Subcutaneous abdominal adipose tissue (tissue), 5 donors: ENCODE measurements at regions not wholly inside any gene's neighbourhood (a gene's known extent, or its start where the extent isn't known, plus 50 kb on each side); places are given as distances from the start of the nearest gene placed in this dataset.

ENCODE experiments used
- H3K27ac ChIP-seq: one replicate; pipeline ENCODE4 v1.7.0; 2013; ENCODE audit warnings: low read depth, mild to moderate bottlenecking, inconsistent platforms, low read length, moderate library complexity
- H3K27me3 ChIP-seq, 5 donors: one replicate each; pipeline ENCODE4 v1.7.0; 2013; ENCODE audit warnings: low read length in 5 of 5, inconsistent platforms in 1 of 5; ENCODE audit not compliant: control insufficient read depth in 5 of 5, insufficient read depth in 4 of 5
- H3K36me3 ChIP-seq, 5 donors: one replicate each; pipeline ENCODE4 v1.7.0; 2013; ENCODE audit warnings: low read length in 5 of 5; ENCODE audit not compliant: control insufficient read depth in 5 of 5, insufficient read depth in 5 of 5
- H3K4me1 ChIP-seq, 5 donors: one replicate each; pipeline ENCODE4 v1.7.0; 2013; ENCODE audit warnings: low read length in 5 of 5, mild to moderate bottlenecking in 3 of 5, moderate library complexity in 1 of 5; ENCODE audit not compliant: control insufficient read depth in 5 of 5, insufficient read depth in 5 of 5
- H3K4me3 ChIP-seq, 5 donors: one replicate each; pipeline ENCODE4 v1.7.0; 2013; ENCODE audit warnings: low read length in 5 of 5, low read depth in 1 of 5
- H3K9ac ChIP-seq, 5 donors: one replicate each; pipeline ENCODE4 v1.7.0; 2013; ENCODE audit warnings: low read length in 5 of 5, mild to moderate bottlenecking in 4 of 5, moderate library complexity in 3 of 5
- H3K9me3 ChIP-seq, 5 donors: one replicate each; pipeline ENCODE4 v1.7.0; 2013; ENCODE audit warnings: low read length in 5 of 5; ENCODE audit not compliant: control insufficient read depth in 5 of 5
- donor health status: healthy.
- donor health status: healthy.
- donor health status: healthy.
- donor health status: healthy.
- donor health status: healthy.

DNA sequence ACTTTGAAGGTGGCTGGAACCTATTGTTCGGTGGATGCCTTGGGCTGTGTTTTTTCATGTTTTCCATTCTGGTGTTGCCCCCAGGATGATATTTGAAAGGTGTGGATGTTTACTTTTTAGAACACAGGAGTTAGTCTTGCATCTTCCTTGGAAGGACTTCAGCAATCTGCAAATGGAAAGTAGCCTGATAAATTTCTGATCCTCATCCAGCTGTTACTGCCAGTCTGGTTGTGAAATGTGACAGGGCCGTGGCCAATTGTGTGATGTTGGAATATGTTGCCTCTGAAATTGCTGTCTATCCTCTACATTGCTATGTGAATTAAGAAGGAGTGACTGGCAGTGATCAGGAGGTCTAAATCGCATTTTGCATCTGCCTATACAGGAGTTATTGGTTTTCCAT is 382.5 kb upstream of the C2CD4B start:
- Histone ChIP-seq H3K4me1 (peaks cover 11 to 52% (median 45%) of the 10 kb centered on the region in 5 donors), H3K27ac (peak overlapping the region; percentile 89), H3K27me3 (no peaks in the 10 kb centered on the region), H3K36me3 (peaks cover 0 to 4% (median 0%) of the 10 kb centered on the region in 5 donors), H3K4me3 (peak overlapping the region in 1 of 5 donors; percentile 21), H3K9ac (no peak overlapping the region), H3K9me3 (no peaks in the 10 kb centered on the region)

DNA sequence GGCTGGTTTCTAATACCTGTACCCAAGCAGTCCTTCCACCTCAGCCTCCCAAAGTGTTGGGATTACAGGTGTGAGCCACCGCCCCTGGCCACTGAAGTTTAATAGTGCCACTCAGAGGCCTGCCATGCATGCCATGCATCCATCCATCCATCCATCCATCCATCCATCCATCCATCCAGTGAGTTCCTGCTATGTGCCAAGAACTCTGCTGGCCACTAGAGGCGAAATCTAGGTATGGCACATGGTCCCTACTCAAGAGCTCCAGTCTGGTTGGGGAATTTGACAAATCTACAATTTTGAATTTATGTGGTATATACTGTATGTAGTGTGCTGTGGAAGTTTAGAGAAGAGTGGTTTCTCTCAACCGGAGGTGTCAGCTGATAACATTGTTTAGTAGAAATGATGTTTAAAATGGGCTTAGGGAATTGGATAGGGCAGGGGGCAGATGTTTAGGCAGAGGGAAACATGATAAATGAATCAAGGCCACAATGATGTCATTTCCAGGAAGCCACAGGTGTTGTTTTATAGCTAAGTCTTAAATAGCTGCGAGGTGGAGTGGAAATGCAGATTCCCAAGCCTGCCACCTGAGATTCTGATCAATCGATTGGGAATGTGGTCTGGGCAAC is 384.4 kb upstream of the C2CD4B start:
- no peaks in the 10 kb centered on the region for H3K9me3 ChIP-seq
- H3K9ac ChIP-seq = no peak overlapping the region
- peaks cover 11 to 52% (median 45%) of the 10 kb centered on the region in 5 donors for H3K4me1 ChIP-seq
- H3K4me3 ChIP-seq = no peak overlapping the region
- H3K27me3 ChIP-seq = no peaks in the 10 kb centered on the region
- no peaks in the 10 kb centered on the region for H3K36me3 ChIP-seq
- H3K27ac ChIP-seq = peak overlapping the region; percentile 9

DNA sequence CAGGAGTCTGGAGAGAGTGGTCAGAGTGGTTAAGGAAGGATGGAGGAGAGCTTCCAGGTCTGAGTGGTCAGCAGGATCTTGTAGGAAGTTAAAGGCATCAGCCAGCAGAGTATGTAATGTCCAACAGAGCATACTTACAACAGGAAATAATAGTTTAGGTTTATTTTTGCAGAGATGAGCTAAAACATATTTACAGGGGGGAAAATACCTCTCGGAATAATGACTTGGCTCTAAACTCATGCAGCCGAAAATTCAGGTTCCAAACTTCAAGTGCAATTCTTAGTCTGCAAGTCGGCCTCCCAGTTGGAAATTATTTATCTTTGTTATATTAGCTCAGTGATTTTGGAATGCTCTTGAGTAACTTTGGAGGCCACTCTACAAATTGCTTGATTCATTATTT is 385.0 kb upstream of the C2CD4B start:
- H3K27me3 ChIP-seq = no peaks in the 10 kb centered on the region
- peaks cover 11 to 51% (median 44%) of the 10 kb centered on the region in 5 donors for H3K4me1 ChIP-seq
- H3K4me3 ChIP-seq = no peak overlapping the region
- no peaks in the 10 kb centered on the region for H3K36me3 ChIP-seq
- H3K9ac ChIP-seq = no peak overlapping the region
- H3K9me3 ChIP-seq = no peaks in the 10 kb centered on the region
- H3K27ac ChIP-seq = peak overlapping the region; percentile 9

DNA sequence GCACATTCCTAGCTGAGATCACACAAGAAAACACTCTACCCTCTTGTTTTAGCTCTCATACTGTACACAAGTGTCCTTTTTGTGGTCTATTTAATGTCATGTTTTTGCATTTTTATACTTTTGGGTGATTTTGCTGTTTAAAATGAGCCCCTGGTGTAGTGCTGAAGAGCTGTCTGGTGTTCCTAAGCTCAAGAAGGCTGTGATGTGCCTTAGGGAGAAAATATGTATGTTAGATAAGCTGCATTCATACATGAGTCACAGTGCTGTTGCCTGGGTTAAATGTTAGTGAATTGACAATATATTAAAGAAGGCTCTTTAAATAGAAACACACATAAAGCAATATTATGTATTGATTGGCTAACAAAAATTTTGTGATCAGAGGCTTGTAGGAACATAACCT is 387.4 kb upstream of the C2CD4B start:
- Histone ChIP-seq H3K27ac (no peak overlapping the region), H3K9ac (no peak overlapping the region), H3K4me1 (peaks cover 1 to 27% (median 21%) of the 10 kb centered on the region in 5 donors), H3K4me3 (no peak overlapping the region), H3K9me3 (no peaks in the 10 kb centered on the region), H3K36me3 (no peaks in the 10 kb centered on the region), H3K27me3 (no peaks in the 10 kb centered on the region)

DNA sequence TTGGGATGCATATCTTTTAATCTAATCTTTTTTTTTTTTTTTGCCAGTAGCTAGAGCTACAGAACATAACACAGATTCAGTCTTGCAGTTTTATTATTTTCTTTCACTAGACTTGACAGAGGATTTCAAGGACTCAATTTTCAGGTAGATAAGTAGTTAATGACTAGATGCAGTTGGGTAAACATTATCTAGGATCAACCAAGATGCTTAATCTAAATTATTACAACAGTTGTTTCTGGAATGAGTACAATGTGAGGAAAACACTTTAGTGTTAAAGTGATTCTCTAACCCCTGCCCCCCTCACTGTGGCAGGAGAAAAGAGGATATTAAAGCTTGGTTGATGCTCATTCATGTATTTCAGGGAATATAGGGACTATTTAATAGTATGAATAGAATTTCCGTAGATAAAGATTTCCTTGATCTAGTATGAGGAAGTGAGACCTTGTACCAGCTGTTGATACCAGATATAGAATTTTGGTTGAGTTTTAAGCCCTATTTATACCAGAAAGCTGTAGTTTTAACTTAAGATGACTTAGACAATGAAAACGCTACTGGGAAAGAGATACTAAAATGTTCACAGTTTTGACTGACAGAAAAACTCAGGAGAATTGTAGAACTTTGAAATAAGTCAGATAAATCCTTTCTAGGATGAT is 389.0 kb upstream of the C2CD4B start:
- Histone ChIP-seq H3K27me3 (no peaks in the 10 kb centered on the region), H3K4me1 (peaks cover 1 to 23% (median 14%) of the 10 kb centered on the region in 5 donors), H3K4me3 (no peak overlapping the region), H3K9ac (no peak overlapping the region), H3K36me3 (no peaks in the 10 kb centered on the region), H3K27ac (peak overlapping the region; percentile 13), H3K9me3 (no peaks in the 10 kb centered on the region)

DNA sequence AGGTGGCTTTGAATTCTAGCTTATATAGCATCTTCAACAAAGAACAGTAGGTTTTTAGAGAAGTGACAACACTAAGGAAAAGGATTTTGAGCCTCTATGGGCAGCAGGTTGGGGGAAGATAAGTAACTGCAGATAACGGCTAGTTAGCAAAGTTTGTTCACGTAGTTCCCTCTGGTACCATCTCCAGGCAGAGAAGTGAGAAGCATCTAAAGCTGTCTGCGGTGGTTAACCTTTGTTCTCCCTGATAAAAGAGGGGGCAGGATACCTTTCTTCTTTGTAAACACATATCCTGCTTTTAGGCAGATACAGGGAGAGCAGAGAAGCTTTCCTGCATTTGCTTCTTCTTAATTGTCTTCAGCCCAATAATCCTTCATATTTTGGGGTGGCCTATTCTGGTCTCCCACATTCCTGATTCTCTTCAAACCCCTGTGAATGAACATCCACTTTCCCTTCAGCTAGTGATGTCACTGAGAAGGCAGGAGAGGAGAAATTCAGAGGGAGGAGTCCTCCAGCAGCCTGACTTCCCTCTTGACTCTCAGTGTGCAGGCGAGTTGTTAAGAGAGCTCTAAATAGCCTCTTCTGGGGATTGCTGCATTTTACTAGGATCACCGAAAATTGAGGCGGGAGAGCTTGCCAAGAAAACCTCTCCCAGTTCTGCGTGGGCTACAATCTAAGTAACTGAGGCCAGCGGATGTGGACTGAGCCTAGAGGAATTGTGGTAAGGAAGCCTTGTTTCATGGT is 393.7 kb upstream of the C2CD4B start:
- Histone ChIP-seq H3K9me3 (no peaks in the 10 kb centered on the region), H3K27ac (peak overlapping the region; percentile 47), H3K9ac (no peak overlapping the region), H3K4me3 (peak overlapping the region in 1 of 5 donors; percentile 3), H3K27me3 (no peaks in the 10 kb centered on the region), H3K36me3 (no peaks in the 10 kb centered on the region), H3K4me1 (peaks cover 0 to 33% (median 31%) of the 10 kb centered on the region in 5 donors)

DNA sequence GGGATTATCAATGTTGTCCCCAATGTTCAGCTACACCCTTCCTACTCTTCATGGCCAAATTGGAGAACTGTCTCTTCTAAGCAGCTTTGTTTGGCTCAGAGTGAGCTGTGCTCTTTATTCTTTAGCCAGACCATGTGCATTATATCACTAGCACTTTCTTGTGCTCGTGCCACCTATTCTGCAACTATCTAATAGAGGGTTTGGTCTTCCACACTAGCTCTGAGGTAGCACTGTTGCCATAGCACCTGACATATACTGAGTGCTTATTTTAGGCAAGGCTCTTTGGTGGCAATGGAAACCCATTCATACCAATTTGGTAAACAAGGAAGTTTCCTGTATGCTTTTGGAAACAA is 394.3 kb upstream of the C2CD4B start:
- Histone ChIP-seq H3K9me3 (no peaks in the 10 kb centered on the region), H3K9ac (no peak overlapping the region), H3K36me3 (no peaks in the 10 kb centered on the region), H3K27me3 (no peaks in the 10 kb centered on the region), H3K4me1 (peaks cover 0 to 38% (median 34%) of the 10 kb centered on the region in 5 donors), H3K27ac (peak overlapping the region; percentile 47), H3K4me3 (no peak overlapping the region)

DNA sequence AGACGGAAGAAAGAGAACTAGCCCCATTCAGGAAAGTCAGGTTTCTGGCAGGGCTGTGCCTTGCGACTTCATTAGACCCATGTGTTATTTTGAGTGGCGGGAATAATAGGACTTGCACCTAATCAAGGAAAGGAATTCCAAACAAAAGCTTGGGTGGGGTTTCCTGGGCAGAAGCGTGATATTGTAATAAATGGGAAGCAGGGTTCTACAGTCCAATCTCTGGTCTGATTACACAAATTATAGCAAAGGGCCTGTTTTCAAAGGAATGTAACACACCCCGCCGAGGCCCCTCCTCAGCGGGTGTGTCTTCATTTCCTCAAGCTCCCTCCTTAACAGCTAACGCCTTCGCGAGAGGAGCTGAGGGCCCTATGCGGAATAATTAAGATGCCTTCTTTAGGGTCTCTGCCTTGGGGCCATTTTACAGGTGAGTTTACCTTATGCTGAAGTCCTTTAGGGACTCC is 396.0 kb upstream of the C2CD4B start:
- peak overlapping the region in 4 of 5 donors; percentile 19 to 61 (median 51) for H3K4me3 ChIP-seq
- no peaks in the 10 kb centered on the region for H3K9me3 ChIP-seq
- H3K36me3 ChIP-seq = no peaks in the 10 kb centered on the region
- H3K27me3 ChIP-seq = no peaks in the 10 kb centered on the region
- H3K4me1 ChIP-seq = peaks cover 2 to 54% (median 51%) of the 10 kb centered on the region in 5 donors
- peak overlapping the region in 2 of 5 donors; percentile 16 to 45 for H3K9ac ChIP-seq
- peak overlapping the region; percentile 30 for H3K27ac ChIP-seq

DNA sequence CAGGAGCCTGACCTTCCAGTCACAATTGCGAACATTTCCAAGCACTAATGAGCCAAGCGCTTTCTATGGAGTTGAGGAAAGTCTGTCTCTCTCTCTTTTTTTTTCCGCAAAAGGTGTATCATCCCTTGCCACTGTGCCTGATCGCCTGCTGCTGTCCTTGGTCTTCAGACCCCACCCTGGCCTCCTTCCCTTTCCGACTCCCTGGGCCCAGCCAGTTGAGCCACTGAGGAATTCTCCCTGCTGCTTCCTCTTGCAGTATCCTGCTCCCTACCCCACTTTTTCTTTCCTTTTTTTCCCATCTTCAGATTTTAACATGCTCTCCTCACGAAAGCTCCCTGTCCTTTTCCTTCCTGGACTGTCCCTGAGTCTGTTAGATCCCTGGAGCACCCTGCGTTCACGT is 396.5 kb upstream of the C2CD4B start:
- Histone ChIP-seq H3K9ac (peak overlapping the region in 1 of 5 donors; percentile 45), H3K36me3 (no peaks in the 10 kb centered on the region), H3K27me3 (no peaks in the 10 kb centered on the region), H3K4me3 (peak overlapping the region in 4 of 5 donors; percentile 19 to 61 (median 51)), H3K4me1 (peaks cover 2 to 57% (median 55%) of the 10 kb centered on the region in 5 donors), H3K9me3 (no peaks in the 10 kb centered on the region), H3K27ac (peak overlapping the region; percentile 30)
